H1 (cell line): ENCODE measurements at regions not wholly inside any gene's neighbourhood (a gene's known extent, or its start where the extent isn't known, plus 50 kb on each side); places are given as distances from the start of the nearest gene placed in this dataset.

ENCODE experiments used
- CTCF ChIA-PET: fragments of 300-600 bp; sonication (Branson Sonifier 250); formaldehyde crosslinking; loops from one replicate; lab custom pipeline; 2021; ENCODE audit not compliant: partially characterized antibody; lab: Charles Lee
- POLR2A ChIA-PET: fragments of 300-600 bp; sonication (Branson Sonifier 250); formaldehyde crosslinking; loops from one replicate; lab custom pipeline; 2021; ENCODE audit warnings: inconsistent platforms; ENCODE audit not compliant: partially characterized antibody; lab: Charles Lee
- DNase-seq, 2 experiments: peaks; one replicate each; pipeline versions ENCODE4 v3.0.0 to v3.0.0-alpha.2; 2010 to 2022; ENCODE audit warnings: low spot score in 2 of 2, low read depth in 1 of 2, mixed read lengths in 1 of 2
- FAIRE-seq: peaks from 2 replicates; lab custom pipeline; 2011; peaks lifted over from hg19 to GRCh38; lab: Jason Lieb, UNC
- H2AFZ ChIP-seq: 2 replicates; pipeline ENCODE4 v1.8.1; 2012; ENCODE audit warnings: low read length, inconsistent platforms
- H2AK5ac ChIP-seq: 2 replicates; pipeline ENCODE4 v1.6.1; 2013; ENCODE audit warnings: low read depth, low read length
- H2BK120ac ChIP-seq: replicated peaks from 2 replicates; pipeline ENCODE3; 2013; ENCODE audit warnings: low read depth, low read length, inconsistent platforms
- H2BK12ac ChIP-seq: 2 replicates; pipeline ENCODE4 v1.6.1; 2013; ENCODE audit warnings: low read depth, low read length
- H2BK15ac ChIP-seq: 2 replicates; pipeline ENCODE4 v1.6.1; 2013; ENCODE audit warnings: low read length
- H2BK20ac ChIP-seq: 2 replicates; pipeline ENCODE4 v1.6.1; 2013; ENCODE audit warnings: low read length
- H2BK5ac ChIP-seq: 2 replicates; pipeline ENCODE4 v1.6.1; 2013; ENCODE audit warnings: low read depth, low read length
- H3K14ac ChIP-seq: 2 replicates; pipeline ENCODE4 v1.6.1; 2013; ENCODE audit warnings: inconsistent platforms; ENCODE audit not compliant: insufficient read length
- H3K18ac ChIP-seq: 2 replicates; pipeline ENCODE4 v1.6.1; 2013; ENCODE audit warnings: low read length; ENCODE audit errors: extremely low read depth
- H3K23ac ChIP-seq: 2 replicates; pipeline ENCODE4 v1.6.1; 2013; ENCODE audit warnings: inconsistent platforms; ENCODE audit not compliant: insufficient read length
- H3K23me2 ChIP-seq: 2 replicates; pipeline ENCODE4 v1.6.1; 2013; ENCODE audit warnings: low read depth, low read length
- H3K27ac ChIP-seq: 2 replicates; pipeline ENCODE4 v1.6.1; 2011; ENCODE audit warnings: low read depth, low read length, inconsistent platforms
- H3K27me3 ChIP-seq, 4 experiments: replicated peaks in 1 of 4; 1 replicate in 1 of 4; 2 replicates in 3 of 4; pipeline versions ENCODE4 v1.6.1 to v1.8.1; 2011 to 2013; ENCODE audit warnings: low read length in 3 of 4, mild to moderate bottlenecking in 3 of 4, inconsistent platforms in 2 of 4, mixed read lengths in 2 of 4, moderate library complexity in 1 of 4; ENCODE audit not compliant: control insufficient read depth in 3 of 4, insufficient read depth in 3 of 4; ENCODE audit errors: extremely low read depth in 1 of 4
- H3K36me3 ChIP-seq, 4 experiments: 2 replicates each; pipeline versions ENCODE4 v1.6.1 to v1.8.1; 2011 to 2013; ENCODE audit warnings: mild to moderate bottlenecking in 4 of 4, low read length in 3 of 4, moderate library complexity in 2 of 4, control low read depth in 1 of 4, inconsistent platforms in 1 of 4; ENCODE audit not compliant: insufficient read depth in 4 of 4, control insufficient read depth in 2 of 4
- H3K4ac ChIP-seq: replicated peaks from 2 replicates; pipeline ENCODE3; 2013; ENCODE audit warnings: low read length, low read depth, mixed read lengths, inconsistent platforms; ENCODE audit not compliant: insufficient read length
- H3K4me1 ChIP-seq, 4 experiments: replicated peaks in 1 of 4; 1 replicate in 1 of 4; 2 replicates in 3 of 4; pipeline versions ENCODE4 v1.6.1 to v1.8.1; 2011 to 2013; ENCODE audit warnings: low read length in 3 of 4, inconsistent platforms in 2 of 4, mixed read lengths in 1 of 4; ENCODE audit not compliant: insufficient read depth in 4 of 4, control insufficient read depth in 3 of 4
- H3K4me2 ChIP-seq, 2 experiments: 2 replicates each; pipeline versions ENCODE4 v1.6.1 to v1.8.1; 2011 to 2013; ENCODE audit warnings: low read depth in 2 of 2, low read length in 2 of 2, control low read depth in 1 of 2, inconsistent platforms in 1 of 2, mild to moderate bottlenecking in 1 of 2; ENCODE audit not compliant: insufficient read depth in 1 of 2
- H3K4me3 ChIP-seq, 4 experiments: fragments of 200-600, 300-600 bp in 1 of 4; sonication (generic), shearing (Covaris generic), sonication (Bioruptor Twin) in 1 of 4; 2 replicates each; pipeline versions ENCODE4 v1.5.1 to v1.8.1; 2011 to 2016; ENCODE audit warnings: low read length in 4 of 4, low read depth in 3 of 4, control low read depth in 2 of 4, inconsistent platforms in 2 of 4, mild to moderate bottlenecking in 2 of 4, mixed read lengths in 1 of 4, moderate library complexity in 1 of 4; ENCODE audit not compliant: insufficient read depth in 2 of 4; ENCODE audit errors: extremely low read depth in 1 of 4
- H3K56ac ChIP-seq: replicated peaks from 2 replicates; pipeline ENCODE3; 2013; ENCODE audit warnings: low read depth, mild to moderate bottlenecking, mixed read lengths, low read length, inconsistent platforms; ENCODE audit not compliant: insufficient read length
- H3K79me1 ChIP-seq: 2 replicates; pipeline ENCODE4 v1.6.1; 2013; ENCODE audit warnings: low read depth, low read length, control low read depth
- H3K79me2 ChIP-seq, 2 experiments: 2 replicates each; pipeline versions ENCODE4 v1.6.1 to v1.8.1; 2012 to 2013; ENCODE audit warnings: low read length in 2 of 2, mild to moderate bottlenecking in 2 of 2, inconsistent platforms in 1 of 2; ENCODE audit not compliant: insufficient read depth in 2 of 2, control insufficient read depth in 1 of 2
- H3K9ac ChIP-seq, 4 experiments: replicated peaks in 1 of 4; 1 replicate in 1 of 4; 2 replicates in 3 of 4; pipeline versions ENCODE4 v1.6.1 to v1.8.1; 2011 to 2013; ENCODE audit warnings: low read depth in 3 of 4, low read length in 3 of 4, control low read depth in 2 of 4, mild to moderate bottlenecking in 2 of 4, moderate library complexity in 2 of 4, inconsistent platforms in 1 of 4; ENCODE audit errors: extremely low read depth in 1 of 4
- H3K9me3 ChIP-seq, 2 experiments: 2 replicates each; pipeline versions ENCODE4 v1.6.1 to v1.8.1; 2012 to 2013; ENCODE audit warnings: mild to moderate bottlenecking in 2 of 2, moderate library complexity in 2 of 2, control low read depth in 1 of 2, inconsistent platforms in 1 of 2, low read depth in 1 of 2, low read length in 1 of 2, mixed read lengths in 1 of 2; ENCODE audit not compliant: insufficient read depth in 2 of 2
- H4K20me1 ChIP-seq, 2 experiments: replicated peaks in 1 of 2; 2 replicates each; pipeline versions ENCODE3 to v1.8.1; 2011 to 2013; ENCODE audit warnings: inconsistent platforms in 2 of 2, low read length in 2 of 2, mild to moderate bottlenecking in 1 of 2; ENCODE audit not compliant: insufficient read depth in 2 of 2, control insufficient read depth in 1 of 2
- H4K5ac ChIP-seq: 2 replicates; pipeline ENCODE4 v1.6.1; 2013; ENCODE audit warnings: low read length, low read depth, mixed read lengths, inconsistent platforms; ENCODE audit not compliant: insufficient read length
- H4K8ac ChIP-seq: 2 replicates; pipeline ENCODE4 v1.8.0; 2013; ENCODE audit warnings: mild to moderate bottlenecking, moderate library complexity, low read length, inconsistent platforms; ENCODE audit not compliant: insufficient read depth; ENCODE audit errors: extremely low read depth
- H4K91ac ChIP-seq: replicated peaks from 2 replicates; pipeline ENCODE3; 2013; ENCODE audit warnings: low read length, mixed read lengths, inconsistent platforms; ENCODE audit not compliant: insufficient read length
- EP300 ChIP-seq, 2 experiments: IDR thresholded peaks; 1 replicate in 1 of 2; 2 replicates in 1 of 2; pipeline ENCODE4 v1.6.1; 2011 to 2012; ENCODE audit warnings: low read depth in 2 of 2, low read length in 2 of 2, mild to moderate bottlenecking in 2 of 2, borderline replicate concordance in 1 of 2, inconsistent platforms in 1 of 2, moderate library complexity in 1 of 2
- HDAC2 ChIP-seq, 2 experiments: fragments of 300-600 bp in 1 of 2; sonication (generic) in 1 of 2; IDR thresholded peaks; 2 replicates each; pipeline ENCODE4 v1.6.1; 2011 to 2012; ENCODE audit warnings: low read depth in 2 of 2, low read length in 2 of 2, mild to moderate bottlenecking in 2 of 2, moderate library complexity in 2 of 2, borderline replicate concordance in 1 of 2, inconsistent platforms in 1 of 2
- HDAC6 ChIP-seq: IDR thresholded peaks from one replicate; pipeline ENCODE4 v1.7.1; 2012; ENCODE audit warnings: low read depth, mild to moderate bottlenecking, inconsistent platforms, low read length, moderate library complexity
- JUN ChIP-seq: IDR thresholded peaks from 2 replicates; pipeline ENCODE4 v1.6.1; 2011; ENCODE audit warnings: low read depth, mild to moderate bottlenecking, improper control_type of control experiment, low read length
- POLR2A ChIP-seq, 2 experiments: IDR thresholded peaks; 1 replicate in 1 of 2; 2 replicates in 1 of 2; pipeline ENCODE4 v1.6.1; 2011; ENCODE audit warnings: low read depth in 2 of 2, low read length in 2 of 2, mild to moderate bottlenecking in 2 of 2; ENCODE audit errors: control extremely low read depth in 1 of 2
- POLR2AphosphoS5 ChIP-seq: IDR thresholded peaks from 2 replicates; pipeline ENCODE4 v1.6.1; 2011; ENCODE audit warnings: low read depth, low read length
- RAD21 ChIP-seq, 2 experiments: IDR thresholded peaks in 1 of 2; conservative IDR thresholded peaks in 1 of 2; 2 replicates each; pipeline ENCODE4 v1.6.1; 2011; ENCODE audit warnings: low read depth in 2 of 2, low read length in 2 of 2, improper control_type of control experiment in 1 of 2, inconsistent platforms in 1 of 2, mild to moderate bottlenecking in 1 of 2, moderate library complexity in 1 of 2
- RFX5 ChIP-seq: IDR thresholded peaks from 2 replicates; pipeline ENCODE4 v1.6.1; 2011; ENCODE audit warnings: low read depth, low read length, improper control_type of control experiment, borderline replicate concordance
- RNF2 ChIP-seq: fragments of 200-900, 300-1000 bp; sonication (generic); IDR thresholded peaks from 2 replicates; pipeline ENCODE4 v1.7.1; 2016; ENCODE audit warnings: borderline replicate concordance, low read depth, mild to moderate bottlenecking, antibody characterized with exemption, low read length; ENCODE audit not compliant: poor library complexity, severe bottlenecking; ENCODE audit errors: missing control alignments
- SP2 ChIP-seq: IDR thresholded peaks from 2 replicates; pipeline ENCODE4 v1.6.1; 2012; ENCODE audit warnings: mild to moderate bottlenecking, low read length, inconsistent platforms
- SRF ChIP-seq: IDR thresholded peaks from 2 replicates; pipeline ENCODE4 v1.6.1; 2011; ENCODE audit warnings: mild to moderate bottlenecking, low read depth, low read length, moderate library complexity
- SUZ12 ChIP-seq: fragments of 200-600 bp; sonication (generic); IDR thresholded peaks from 2 replicates; pipeline ENCODE4 v1.6.1; 2012; ENCODE audit warnings: mild to moderate bottlenecking, inconsistent platforms, low read length, moderate library complexity, mixed read lengths
- TAF1 ChIP-seq: IDR thresholded peaks from 2 replicates; pipeline ENCODE4 v1.6.1; 2011; ENCODE audit warnings: mild to moderate bottlenecking, low read depth, low read length
- WGBS, 2 experiments: shearing (Covaris generic) in 1 of 2; methylation state at CpG; one replicate each; pipeline versions ENCODE4 v1.1.6 to v1.1.7; 2013 to 2015; ENCODE audit warnings: low lambda C conversion rate in 2 of 2, mixed read lengths in 2 of 2, inconsistent platforms in 1 of 2, low coverage in 1 of 2, missing lambda C conversion rate in 1 of 2; ENCODE audit not compliant: insufficient replicate concordance in 2 of 2, insufficient coverage in 1 of 2, insufficient read length in 1 of 2; ENCODE audit errors: extremely low coverage in 1 of 2, missing lambda C conversion rate in 1 of 2; 5-methylcytosine and 5-hydroxymethylcytosine counted together

DNA sequence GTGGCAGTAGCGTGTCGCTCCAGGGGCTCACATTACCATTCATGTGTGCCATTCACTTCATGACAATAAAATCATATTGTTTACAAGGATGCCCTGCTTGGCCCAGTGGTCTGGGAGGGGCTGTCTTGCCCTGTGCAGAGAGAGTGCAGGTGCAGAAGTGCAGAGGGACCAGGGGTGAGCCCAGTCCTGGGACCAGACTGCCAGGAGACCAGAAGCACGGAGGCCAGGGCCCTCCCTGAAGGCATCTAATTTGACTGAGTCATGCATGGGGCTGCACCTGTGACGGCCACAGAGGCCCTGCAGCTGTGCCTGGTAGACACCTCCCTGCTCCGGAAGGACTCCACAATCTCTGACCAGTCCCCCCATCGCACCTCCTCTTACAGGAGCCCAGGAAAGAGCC lies 164.4 kb upstream of the FOXD4L5 start:
- no peaks in the 10 kb centered on the region for H3K79me1 ChIP-seq
- H3K18ac ChIP-seq, result no peak overlapping the region
- H3K23ac ChIP-seq, result no peak overlapping the region
- no peak overlapping the region for H2BK120ac ChIP-seq
- H3K56ac ChIP-seq, result no peak overlapping the region
- FAIRE-seq (no peak), DNase-seq (no peak)
- ChIA-PET CTCF (no interaction called here), POLR2A (no interaction called here)
- TF ChIP-seq TAF1 (no peak), JUN (no peak), RFX5 (no peak), EP300 (IDR thresholded peaks at IDR 0.05; ENCODE audit: borderline replicate concordance in 1 of 2, low read depth in 2 of 2, low read length in 2 of 2) (no peak), SRF (no peak), SUZ12 (no peak), POLR2A (IDR thresholded peaks at IDR 0.05; ENCODE audit: control extremely low read depth in 1 of 2, low read depth in 2 of 2, low read length in 2 of 2) (no peak), SP2 (no peak), RNF2 (no peak), RAD21 (IDR thresholded peaks at IDR 0.05 in 1 of 2, conservative IDR thresholded peaks at IDR 0.05 in 1 of 2; ENCODE audit: low read depth in 2 of 2, low read length in 2 of 2) (no peak), HDAC2 (IDR thresholded peaks at IDR 0.05; ENCODE audit: borderline replicate concordance in 1 of 2, low read depth in 2 of 2, low read length in 2 of 2) (no peak), HDAC6 (no peak), POLR2AphosphoS5 (no peak)
- H3K4me1 ChIP-seq, result no peaks in the 10 kb centered on the region
- no peak overlapping the region for H2AK5ac ChIP-seq
- H2BK20ac ChIP-seq, result no peak overlapping the region
- no peak overlapping the region for H3K14ac ChIP-seq
- H3K79me2 ChIP-seq, result no peaks in the 10 kb centered on the region
- no peak overlapping the region for H2BK15ac ChIP-seq
- H3K4ac ChIP-seq, result no peak overlapping the region
- H2AFZ ChIP-seq, result no peak overlapping the region
- H4K20me1 ChIP-seq, result no peaks in the 10 kb centered on the region
- peaks cover 7% of the 10 kb centered on the region; the same call in 1 of the 2 replicates for H3K23me2 ChIP-seq
- H3K27ac ChIP-seq, result no peak overlapping the region
- H3K4me2 ChIP-seq, result no peak overlapping the region
- H3K9me3 ChIP-seq, result peaks cover 0 to 37% of the 10 kb centered on the region in 2 experiments; a peak in 2 of 4 replicates
- no peak overlapping the region for H3K9ac ChIP-seq
- no peak overlapping the region for H4K5ac ChIP-seq
- H4K8ac ChIP-seq, result no peak overlapping the region
- H3K4me3 ChIP-seq, result no peak overlapping the region
- no peaks in the 10 kb centered on the region for H3K27me3 ChIP-seq
- no peak overlapping the region for H4K91ac ChIP-seq
- H2BK12ac ChIP-seq, result no peak overlapping the region
- WGBS, 2 experiments, result 92% methylated on average over 2 of the region's 6 CpGs; no CpG with 5 or more reads in 1 of the 2 experiments
- no peak overlapping the region for H2BK5ac ChIP-seq
- no peaks in the 10 kb centered on the region for H3K36me3 ChIP-seq
